NAMALWA (cell line): ENCODE measurements at regions not wholly inside any gene's neighbourhood (a gene's known extent, or its start where the extent isn't known, plus 50 kb on each side); places are given as distances from the start of the nearest gene placed in this dataset.
"Not testable (repeated sequence)": the region's sequence is repeated elsewhere in the genome, so short reads cannot be mapped to it uniquely, and the experiment has no call there.

Experiments
- DNase-seq: peaks from one replicate; pipeline ENCODE4 v3.0.0-alpha.2; 2015; ENCODE audit warnings: low spot score

DNA sequence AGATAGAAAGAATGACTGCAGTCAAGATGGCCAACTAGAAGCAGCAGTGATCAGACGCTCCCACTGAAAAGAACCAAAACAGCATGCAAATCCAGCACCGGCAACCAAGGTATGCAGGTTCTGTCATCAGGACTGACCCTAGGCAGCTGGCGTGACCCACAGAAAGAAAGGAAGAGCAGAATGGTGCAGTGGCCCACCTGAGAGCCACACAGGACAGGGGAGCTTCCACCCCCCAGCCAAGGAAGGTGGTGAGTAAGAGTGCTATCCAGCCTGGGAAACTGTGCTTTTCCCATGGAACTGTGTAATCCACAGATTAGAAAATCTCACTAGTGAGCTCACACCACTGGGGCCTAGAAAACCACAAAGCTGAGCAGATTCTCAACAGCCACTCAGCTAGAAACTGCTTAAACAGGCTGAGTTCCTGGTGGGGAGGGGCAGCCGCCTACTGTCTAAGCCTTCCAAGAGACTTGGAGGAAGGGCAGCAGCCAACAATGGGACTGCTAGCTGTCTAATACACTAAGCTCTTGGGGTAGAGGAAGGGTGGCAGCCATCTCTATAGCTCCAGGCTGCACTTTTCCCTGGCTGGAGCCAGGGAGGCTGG, 127.9 kb downstream of the EVA1A start:
- peak; percentile 71 for DNase-seq

DNA sequence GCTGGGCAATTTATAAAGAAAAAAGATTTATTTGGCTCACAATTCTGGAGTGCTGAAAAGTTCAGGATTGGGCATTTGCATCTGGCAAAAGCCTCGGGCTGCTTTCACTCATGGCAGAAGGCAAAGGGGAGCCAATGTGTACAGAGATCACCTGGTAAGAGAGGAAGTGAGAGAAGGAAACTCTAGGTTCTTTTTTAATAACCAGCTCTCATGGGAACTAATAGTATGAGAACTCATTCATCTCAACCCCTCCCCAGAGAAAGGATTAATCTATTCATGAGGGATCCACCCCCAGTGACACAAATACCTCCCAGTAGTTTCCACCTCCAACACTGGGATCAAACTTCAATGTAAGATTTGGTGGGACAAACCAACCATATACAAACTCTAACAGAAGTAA, 129.0 kb downstream of the EVA1A start:
- peak; percentile 72 for DNase-seq

- DNase-seq = peak; percentile 17
Measured at GRCh38 chr2:75431276-75431675, 129.5 kb downstream of the EVA1A start.

DNA sequence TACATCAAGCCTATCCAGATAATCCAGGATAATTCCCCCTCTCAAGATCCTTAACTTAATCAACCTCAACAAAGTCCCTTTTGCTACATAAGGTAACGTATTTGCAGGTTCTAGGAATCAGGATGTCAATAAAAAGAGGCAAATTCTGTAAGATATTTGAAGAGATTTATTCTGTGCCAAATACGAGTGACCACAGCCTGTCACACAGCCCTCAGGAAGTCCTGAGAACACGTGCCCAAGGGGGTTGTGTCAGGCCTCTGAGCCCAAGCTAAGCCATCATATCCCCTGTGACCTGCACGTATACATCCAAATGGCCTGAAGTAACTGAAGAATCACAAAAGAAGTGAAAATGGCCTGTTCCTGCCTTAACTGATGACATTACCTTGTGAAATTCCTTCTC, 130.3 kb downstream of the EVA1A start:
- not testable (repeated sequence) for DNase-seq

DNA sequence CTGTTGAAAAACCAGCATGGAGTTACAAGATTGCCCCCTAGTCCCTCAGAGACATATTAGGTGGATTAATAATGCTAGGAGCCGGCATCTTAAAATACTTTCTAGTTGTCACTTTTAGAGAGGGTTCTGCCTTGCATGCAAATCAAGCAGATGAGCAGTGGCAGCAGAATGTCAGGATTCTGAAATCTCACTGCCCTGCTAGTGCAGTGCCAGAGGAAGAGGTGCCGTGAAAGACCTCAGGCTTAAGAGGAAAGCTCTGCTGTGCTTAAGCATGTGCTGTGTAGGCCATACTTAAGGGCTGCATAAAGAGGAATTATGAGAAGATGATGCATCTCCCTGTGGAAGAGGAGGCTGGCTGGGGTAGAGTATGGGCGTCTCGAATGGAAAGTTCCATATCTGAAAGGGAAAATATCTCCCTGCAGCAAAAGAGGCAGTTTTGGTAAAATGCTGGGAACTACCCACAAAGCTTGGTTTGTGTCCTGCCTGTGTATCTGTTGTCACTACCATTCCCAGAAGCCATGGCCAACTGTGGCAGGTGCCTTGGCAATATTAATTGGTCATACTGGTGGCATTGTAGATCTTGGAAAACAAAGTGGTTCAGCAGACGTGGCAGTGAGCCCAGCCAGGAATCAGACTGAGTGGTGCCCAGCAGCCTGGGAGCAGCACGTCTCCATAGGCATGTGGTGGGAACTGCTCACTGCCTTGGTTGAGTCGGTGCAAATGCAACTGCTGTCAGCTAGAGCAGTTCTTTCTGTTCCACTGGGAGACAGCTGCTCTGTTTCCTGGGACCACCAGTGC, 131.9 kb downstream of the EVA1A start:
- peak; percentile 44 for DNase-seq

DNA sequence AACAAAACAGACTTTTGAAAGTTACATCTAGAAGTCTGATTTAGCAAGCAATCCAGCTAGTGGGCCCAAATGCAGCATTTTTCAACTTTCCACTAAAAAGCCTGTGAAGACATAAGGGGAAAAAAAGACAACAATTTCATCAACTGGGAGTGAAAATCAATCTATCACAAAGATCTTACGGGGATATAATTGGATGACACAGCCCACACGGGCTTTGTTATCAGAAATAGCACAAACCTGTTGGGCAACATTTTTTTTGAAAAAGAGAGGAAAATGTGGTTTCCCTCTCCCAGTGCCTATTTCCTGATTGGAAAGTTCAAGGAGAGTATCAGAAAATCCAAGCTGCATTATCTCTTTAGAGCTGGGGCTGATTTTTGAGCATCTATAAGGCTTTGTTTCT, 132.7 kb downstream of the EVA1A start:
- DNase-seq = no peak

DNA sequence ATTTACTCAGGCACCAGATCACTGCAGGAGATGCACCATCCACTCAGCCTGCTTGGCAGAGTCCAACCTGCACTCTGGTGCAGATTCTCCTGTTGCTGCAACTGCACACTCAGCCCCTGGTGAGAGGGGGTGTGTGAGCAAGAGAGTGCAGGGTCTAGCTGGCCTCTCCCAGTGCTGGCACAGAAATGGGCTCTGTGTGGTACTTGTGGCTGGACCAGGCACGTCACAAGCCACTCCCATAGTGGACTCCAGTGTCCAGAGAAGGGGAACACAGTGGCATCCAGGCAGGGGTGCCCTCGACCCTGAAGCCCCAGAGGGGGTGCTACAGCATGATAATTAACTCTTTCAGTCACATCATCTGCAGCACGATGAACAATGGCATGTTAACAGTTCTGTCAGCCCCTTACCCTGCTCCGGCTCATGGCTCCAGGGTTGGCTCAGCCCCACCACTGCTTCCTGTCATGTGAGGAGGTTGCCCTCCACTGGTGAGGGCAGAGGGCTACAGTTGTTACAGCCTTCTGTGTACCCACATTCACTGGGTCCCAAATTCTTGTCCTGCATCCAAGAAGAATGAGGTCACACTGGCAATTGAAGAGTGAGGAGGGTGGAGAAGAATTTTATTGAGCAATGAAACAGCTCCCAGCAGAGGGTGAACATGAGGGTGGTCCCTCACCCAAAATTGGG, 135.7 kb downstream of the EVA1A start:
- DNase-seq = no peak

- DNase-seq = no peak
Measured at GRCh38 chr2:75421986-75422385, 138.8 kb downstream of the EVA1A start.

- DNase-seq = peak; percentile 63
Measured at GRCh38 chr2:75416420-75417342, 144.1 kb downstream of the EVA1A start.

- no peak for DNase-seq
Measured at GRCh38 chr2:75415731-75416130, 145.0 kb downstream of the EVA1A start.

DNA sequence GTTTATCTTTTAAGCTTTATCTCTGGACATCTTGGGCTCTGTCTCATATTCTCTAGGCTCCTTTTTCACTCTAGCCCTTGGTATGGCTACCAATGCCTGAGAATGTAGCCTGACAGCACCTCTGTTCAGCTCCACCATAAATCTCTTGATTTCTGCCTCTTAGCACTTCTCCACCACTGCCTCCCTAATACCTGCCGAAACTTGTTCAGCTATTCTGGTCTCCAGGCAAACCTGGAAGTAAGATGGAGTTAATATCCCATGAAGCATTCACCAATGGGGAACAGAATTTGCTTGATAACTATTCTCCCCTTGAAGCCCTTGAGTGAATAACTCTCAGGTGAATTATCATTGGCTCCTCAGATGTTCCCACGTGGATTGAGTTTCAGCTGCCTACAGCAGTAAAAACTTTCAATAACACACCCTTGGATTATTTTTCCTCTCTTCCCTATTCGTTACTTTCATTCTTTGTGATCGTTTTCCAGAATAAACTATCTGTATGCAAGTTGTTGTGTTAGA, 145.6 kb downstream of the EVA1A start:
- no peak for DNase-seq

- no peak for DNase-seq
Measured at GRCh38 chr2:75411574-75411973, 149.2 kb downstream of the EVA1A start.

DNA sequence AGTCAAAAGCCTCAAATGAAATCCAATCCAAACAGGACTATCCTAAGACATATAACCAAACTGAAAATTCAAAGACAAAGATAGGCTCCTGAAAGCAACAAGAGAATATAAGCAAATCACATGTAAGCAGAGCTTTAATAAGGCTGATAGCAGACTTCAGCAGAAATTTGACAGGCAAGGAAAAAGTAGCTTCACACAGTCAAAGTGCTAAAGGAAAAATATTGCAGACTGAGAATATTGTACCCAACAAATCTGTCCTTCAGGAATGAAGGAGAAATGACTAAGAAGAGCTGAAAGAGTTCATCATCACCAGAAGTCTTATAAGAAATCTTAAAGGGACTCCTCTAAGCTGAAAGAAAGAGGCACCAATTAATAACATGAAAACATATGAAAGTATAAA, 150.0 kb downstream of the EVA1A start:
- no peak for DNase-seq

DNA sequence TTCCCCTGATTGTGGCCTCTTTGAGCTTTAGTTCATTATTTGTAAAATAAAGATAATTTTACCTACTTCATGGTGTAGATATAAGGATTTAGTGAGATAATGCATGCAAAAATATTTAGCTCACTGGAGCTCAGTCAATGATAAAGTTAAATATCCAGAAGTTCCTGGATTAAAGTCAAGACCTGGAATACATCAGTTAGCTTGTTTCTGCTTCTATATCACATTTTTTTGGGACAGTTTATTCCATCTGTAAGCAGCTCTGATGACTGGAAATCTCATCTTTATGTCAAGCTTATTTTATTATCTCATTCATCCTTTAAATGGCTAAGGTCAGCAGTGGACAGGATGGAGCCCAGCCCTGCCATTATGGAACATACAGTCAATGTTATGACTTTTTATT, 152.0 kb downstream of the EVA1A start:
- DNase-seq = no peak

GRCh38 chr2:75407038-75407530, 153.7 kb downstream of the EVA1A start:
- DNase-seq = no peak

GRCh38 chr2:75406131-75406581, 154.6 kb downstream of the EVA1A start:
- no peak for DNase-seq

DNA sequence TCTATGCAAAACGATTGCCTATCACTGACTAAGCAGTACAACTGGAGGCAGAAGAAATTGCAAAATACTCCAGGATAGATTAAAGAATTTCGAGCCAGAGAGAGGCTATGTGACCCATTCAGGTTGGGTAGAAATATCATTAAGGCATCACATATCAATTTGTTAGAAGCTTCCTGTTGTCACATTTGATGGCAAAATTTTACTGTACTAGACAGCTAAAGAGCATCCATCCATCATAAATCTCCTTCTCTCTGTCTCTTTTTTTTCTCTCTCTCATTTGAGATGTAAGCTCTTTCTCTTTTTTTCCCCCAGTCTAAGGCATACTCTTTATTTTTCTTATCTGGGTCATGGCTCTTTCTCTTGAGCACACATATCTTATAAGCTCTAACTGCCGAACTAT, 155.7 kb downstream of the EVA1A start:
- DNase-seq = no peak

DNA sequence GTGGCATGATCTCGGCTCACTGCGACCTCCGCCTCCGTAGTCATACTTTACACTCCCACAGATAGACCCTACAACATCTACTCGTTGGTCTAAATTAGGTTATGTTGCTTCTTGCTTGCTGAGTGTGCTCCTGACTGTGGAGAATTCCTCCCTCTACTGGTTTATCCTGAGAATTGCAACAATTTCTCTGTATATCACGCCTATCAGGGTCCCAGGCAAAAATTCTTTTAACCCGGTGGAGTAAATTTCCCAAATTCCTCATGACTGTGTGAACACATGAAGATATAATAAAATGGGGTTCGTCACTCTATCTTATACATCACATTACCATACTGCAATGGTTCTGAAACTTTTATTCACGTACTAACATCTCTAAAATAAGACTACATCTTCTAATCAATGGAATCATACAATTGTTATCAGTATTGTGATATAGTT, 156.7 kb downstream of the EVA1A start:
- DNase-seq = peak; percentile 74

- no peak for DNase-seq
Measured at GRCh38 chr2:75396314-75396713, 164.4 kb downstream of the EVA1A start.

DNA sequence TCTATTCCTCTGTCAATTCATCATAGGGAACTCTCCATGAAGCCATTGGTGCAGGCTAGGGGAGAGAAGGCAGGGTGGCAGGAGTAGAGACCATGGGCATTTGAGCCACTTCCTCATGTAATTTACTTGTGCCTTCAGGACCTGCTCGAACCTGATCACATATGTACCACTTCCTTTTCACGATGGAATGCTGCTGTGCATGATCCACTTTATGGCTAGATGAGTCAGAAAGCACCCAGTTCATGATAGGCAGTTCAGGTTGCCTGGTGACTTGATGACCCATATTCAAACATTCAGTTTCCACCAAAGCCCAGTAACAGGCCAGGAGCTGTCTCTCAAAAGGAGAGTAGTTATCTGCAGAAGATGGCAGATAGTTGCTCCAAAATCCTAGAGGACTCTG, 166.0 kb downstream of the EVA1A start:
- not testable (repeated sequence) for DNase-seq

DNA sequence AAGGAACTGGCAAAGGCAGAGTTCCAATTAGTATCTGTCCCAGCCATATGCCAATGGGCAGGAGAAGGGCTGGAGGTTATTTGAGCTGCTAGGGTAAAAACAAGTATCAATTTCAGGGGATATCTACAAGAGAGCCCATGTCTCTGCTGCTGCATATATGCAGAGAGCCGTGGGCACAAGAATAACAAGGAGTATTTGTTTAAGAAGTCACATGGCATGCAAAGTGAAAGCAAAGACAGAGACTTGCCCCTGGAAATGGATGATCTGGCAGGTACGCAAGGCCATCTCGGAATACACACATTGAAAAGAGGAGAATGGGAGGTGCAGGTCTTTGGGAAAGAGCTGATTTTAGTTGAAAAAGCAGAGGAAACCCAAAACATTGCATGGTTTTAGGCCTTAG, 170.6 kb downstream of the EVA1A start:
- DNase-seq = no peak

DNA sequence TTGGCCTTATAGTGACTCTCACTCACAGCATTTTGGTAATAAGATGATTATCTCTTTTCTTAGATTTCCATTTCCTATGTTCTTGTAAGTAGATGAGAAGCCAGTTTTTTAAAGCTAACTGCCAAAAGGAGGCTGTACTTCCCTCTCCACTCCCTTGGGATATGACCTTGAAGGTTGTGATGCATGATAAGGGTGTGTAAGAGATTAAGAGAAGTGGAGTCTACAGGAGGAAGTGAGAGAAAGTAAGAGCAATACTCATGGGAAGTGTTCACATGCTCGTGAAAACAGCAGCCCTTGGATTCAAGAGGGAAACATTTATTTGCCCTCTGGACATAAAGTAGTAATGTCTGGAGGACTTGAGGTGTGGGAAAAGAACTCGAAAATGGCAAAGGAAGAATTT, 171.5 kb downstream of the EVA1A start:
- DNase-seq = peak; percentile 28
